Hematopoietic multipotent progenitor cell treated with erythropoietin and hydrocortisone succinate and interleukin-3 and kit ligand, for 4 days (in vitro differentiated cells): ENCODE measurements at regions not wholly inside any gene's neighbourhood (a gene's known extent, or its start where the extent isn't known, plus 50 kb on each side); places are given as distances from the start of the nearest gene placed in this dataset.
"Not testable (repeated sequence)": the region's sequence is repeated elsewhere in the genome, so short reads cannot be mapped to it uniquely, and the experiment has no call there.

Source experiments
- DNase-seq: peaks from one replicate; pipeline ENCODE4 v3.0.0-alpha.2; 2015

DNA sequence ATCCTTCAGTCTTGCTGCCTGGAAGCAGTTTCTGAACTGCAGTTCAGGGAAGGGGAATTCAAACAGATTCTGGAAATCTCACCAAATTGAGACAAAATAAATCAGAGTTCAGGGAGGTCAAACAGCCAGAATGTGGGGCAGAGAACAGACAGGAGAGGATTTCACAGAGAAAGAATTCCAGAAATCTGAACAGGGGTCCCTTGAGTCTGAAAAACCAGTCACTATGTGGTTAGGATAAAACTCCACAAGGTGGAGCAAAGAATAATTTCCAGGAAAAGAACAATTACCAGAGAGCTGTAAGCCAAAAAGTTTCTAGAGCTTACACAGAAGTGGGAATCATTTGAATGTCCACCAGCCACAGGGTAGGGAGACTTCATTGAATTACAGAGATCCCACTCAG, 84.7 kb downstream of the URB2 start:
- DNase-seq: no peak

DNA sequence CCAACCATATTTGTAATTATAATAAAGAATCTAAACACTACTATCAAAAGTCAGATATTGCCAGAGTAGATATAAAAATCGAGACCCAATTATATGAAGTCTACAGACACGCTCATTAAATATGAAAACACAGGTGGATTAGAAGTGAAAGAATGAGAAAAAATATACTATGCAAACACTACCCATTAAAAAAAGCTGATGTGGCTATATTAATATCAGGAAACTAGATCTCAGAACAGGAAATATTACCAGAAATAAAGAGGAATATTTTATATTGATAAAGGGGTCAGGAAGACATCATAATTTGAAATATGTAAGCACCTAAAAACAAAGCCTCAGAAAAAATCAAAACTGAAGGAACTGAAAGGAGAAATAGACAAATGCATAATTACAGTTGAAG, 88.3 kb downstream of the URB2 start:
- no peak for DNase-seq

- peak; percentile 40 for DNase-seq
Measured at GRCh38 chr1:229714964-229715603, 89.0 kb downstream of the URB2 start.

DNA sequence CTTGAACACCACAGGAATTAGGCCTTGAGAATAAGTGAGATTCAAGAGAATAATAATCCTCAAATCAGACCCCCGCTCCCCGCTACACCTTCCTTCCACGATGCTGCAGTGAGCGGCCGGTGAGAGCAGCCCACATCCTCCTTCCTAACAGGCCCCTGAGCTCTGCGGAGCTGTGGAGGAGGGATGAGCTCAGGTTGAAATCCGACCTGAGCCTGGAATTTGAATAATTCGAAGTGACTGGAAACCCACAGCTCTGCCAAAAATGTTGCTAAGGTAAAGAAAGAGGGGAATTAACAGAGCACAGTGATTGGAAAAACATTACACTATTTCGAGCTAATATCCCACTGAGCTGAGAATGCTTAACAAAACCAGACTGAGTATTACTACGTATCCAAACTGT, 90.0 kb downstream of the URB2 start:
- DNase-seq: no peak

- no peak for DNase-seq
Measured at GRCh38 chr1:229716704-229717103, 90.7 kb downstream of the URB2 start.

GRCh38 chr1:229717786-229718576, 91.9 kb downstream of the URB2 start:
- DNase-seq: no peak

DNA sequence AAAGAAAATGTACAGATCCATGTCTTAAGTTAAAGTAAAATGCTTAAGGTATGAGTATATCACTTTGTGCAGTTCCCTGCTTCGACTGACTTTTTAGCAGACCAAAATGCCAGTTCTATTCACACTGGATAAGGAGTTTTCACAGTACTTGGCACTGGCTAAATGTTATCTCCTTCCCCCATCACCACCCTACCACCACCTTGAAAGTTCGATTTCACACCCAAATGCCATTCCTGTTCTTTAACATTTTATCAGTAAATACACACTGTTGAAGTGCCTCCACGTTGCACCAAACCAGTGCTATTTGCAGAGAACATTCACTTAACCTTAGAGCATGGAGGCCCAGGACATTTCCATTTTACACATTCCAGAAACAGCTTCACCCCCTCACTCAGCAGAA, 100.0 kb downstream of the URB2 start:
- DNase-seq: peak; percentile 25

- no peak for DNase-seq
Measured at GRCh38 chr1:229729916-229730315, 103.9 kb downstream of the URB2 start.

GRCh38 chr1:229730573-229730972, 104.5 kb downstream of the URB2 start:
- no peak for DNase-seq

DNA sequence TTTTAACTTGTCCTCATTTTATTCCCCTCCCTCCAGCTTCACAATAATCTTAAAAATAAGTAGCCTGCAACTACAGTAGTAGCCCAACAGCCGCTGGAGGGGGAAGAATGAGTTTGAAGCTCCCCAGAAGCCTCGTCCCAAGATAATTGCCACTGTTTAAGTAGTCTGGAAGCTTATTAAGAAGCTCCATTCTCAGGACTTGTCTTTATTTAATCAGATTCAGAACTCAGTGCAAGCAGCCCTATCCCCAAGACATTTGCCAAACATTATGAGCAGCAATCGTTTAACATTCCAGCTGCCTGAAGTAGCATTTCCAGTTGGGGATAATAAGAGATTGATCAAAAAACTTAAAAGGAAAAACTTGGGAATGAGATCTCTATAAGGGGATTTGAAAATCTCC, 106.0 kb downstream of the URB2 start:
- no peak for DNase-seq

DNA sequence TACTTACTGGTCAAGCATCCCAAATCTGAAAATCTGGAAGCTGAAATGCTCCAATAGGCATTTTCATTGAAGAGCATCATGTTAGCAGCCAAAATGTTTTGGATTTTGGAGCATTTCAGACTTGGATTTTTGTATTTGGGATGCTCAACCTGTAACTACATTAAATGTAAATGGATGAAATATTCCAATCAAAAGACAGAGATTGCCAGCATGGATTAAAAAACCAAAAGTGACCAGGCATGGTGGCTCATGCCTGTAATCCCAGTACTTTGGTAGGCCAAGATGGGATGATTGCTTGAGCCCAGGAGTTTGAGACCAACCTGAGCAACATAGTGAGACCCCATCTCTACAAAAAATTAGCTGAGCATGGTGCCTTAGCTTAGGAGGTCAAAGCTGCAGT, 110.3 kb downstream of the URB2 start:
- no peak for DNase-seq

DNA sequence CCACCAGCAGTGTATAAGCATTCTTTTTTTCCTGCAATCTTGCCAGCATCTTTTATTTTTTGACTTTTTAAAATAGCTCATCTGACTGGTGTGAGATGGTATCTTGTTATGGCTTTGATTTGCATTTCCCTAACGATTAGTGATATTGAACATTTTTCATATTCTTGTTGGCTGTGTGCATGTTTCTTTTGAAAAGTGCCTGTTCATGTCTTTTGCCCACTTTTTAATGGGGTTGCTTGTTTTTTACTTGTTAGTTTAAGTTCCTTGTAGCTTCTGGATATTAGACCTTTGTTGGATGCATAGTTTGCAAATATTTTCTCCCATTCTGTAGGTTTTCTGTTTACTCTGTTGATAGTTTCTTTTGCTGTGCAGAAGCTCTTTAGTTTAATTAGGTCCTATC, 116.6 kb downstream of the URB2 start:
- DNase-seq: not testable (repeated sequence)

DNA sequence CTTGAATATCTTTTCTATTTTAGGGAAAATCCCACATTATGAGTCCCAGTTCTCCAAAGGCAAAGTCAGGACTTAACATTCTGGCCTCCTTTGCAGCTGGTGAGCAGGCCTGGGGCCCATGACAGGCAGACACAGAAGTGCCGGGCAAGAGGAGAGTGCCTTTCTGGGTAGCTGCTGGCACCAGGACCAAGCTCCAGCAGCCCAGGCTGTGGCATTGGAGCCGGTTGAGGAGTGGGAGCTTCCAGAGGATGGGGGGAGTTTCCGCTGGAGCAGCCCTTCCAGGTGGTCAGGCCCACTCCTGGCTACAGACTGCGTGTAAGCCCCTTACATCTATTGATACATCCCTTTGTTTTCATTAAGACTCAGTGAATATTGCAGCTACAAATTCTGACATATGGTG, 123.9 kb downstream of the URB2 start:
- DNase-seq: no peak

- DNase-seq: peak; percentile 38
Measured at GRCh38 chr1:229751610-229752009, 125.6 kb downstream of the URB2 start.

DNA sequence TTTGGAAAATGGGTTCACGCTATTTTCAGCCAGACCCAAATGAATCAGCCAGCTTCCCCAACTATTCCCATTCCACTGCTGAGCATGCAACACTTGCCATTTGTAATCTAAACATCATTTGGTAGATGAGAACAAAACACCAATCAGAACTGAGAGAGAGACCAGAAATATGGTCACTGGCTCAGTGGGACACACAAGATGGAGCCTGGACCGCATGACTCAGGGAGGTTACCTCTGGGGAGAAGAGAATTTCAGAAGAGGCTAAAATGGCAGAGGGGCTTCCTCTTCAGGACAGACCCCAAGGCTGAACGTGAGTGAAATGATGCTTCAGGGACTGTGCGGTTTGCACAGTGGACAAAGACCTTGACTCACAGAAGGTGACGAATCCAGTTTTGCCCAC, 126.6 kb downstream of the URB2 start:
- no peak for DNase-seq

DNA sequence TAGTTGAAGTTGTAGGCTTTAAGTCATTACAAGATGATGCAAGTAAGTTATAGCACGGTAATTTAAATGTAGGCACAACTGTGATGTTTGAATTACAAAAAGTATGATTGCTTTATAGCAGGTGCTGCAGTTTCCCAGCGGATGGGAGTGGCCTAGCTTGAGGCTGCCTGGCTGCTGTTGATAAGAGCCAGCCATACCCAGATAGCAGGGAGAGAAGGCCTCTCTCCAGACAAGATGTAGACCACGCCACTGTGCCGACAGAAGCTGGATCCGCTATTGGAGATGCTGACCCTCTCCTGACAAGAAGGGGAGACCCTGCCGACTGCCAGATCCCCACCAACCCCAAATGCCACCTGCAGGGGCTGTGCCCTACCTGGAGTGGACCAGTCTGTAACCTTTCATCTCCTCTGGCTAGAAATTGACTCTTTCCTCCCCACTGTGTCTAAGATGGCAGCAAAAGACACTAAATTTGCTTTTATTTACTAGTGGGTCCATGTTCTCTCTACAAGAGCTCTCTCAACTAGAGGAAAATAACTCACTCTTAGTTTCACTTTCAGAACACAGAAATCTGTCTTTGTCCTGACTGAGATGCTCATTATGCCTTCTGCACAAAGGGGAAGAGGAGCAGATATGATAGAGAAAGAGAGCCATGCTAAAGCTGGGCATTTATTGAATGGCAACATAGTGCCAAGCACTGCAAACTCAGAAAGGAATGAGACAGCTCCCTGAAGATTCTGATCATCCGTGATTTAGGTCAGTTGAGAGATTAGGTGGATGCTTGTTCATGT, 127.9 kb downstream of the URB2 start:
- peak; percentile 97 for DNase-seq

GRCh38 chr1:229756666-229757065, 130.6 kb downstream of the URB2 start:
- no peak for DNase-seq

DNA sequence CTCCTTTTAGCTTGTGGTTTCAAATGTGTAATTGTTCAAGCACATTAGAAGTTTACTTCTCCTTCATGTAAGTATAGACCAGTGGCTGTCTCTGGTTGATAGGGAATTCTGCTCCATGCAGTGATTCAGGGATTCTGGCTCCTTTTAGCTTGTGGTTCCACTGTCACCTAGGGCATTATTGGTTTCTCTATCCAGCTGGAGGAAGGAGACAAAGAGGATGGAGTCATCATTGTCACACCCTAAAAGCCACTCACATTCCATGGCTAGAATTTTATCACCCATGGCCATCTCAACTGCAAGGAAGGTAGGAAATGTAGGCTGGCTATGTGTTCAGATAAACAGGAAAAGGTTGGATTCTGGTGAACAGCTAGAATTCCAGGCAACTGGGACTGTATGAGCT, 131.2 kb downstream of the URB2 start:
- DNase-seq: no peak

GRCh38 chr1:229758101-229759036, 132.3 kb downstream of the URB2 start:
- no peak for DNase-seq

- DNase-seq: no peak
Measured at GRCh38 chr1:229759037-229759435, 133.0 kb downstream of the URB2 start.

DNA sequence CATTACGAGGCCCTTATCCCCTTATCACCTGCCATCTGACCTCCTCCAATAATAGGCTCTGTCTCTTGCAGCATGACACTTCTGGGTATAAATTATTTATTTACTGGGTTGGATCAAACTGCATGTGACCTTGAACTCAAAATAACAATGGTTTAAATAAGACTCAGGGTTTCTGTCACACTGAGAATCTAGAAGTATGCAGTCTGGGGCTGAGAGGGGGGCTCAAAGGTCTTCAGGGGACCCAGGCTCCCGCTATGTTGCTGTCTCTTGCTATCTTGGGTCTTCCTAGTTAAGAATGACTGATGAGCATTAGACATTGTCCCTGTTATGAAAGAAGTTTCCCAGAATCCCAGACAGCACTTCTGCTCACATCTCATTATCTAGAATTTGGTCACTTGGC, 133.5 kb downstream of the URB2 start:
- peak; percentile 18 for DNase-seq

GRCh38 chr1:229760478-229760996, 134.5 kb downstream of the URB2 start:
- no peak for DNase-seq

GRCh38 chr1:229762891-229763290, 136.8 kb downstream of the URB2 start:
- DNase-seq: no peak
